ENCODE measurements at regions not wholly inside any gene's neighbourhood (a gene's known extent, or its start where the extent isn't known, plus 50 kb on each side); places are given as distances from the start of the nearest gene placed in this dataset.
"Not testable (repeated sequence)": the region's sequence is repeated elsewhere in the genome, so short reads cannot be mapped to it uniquely, and the experiment has no call there.

DNA sequence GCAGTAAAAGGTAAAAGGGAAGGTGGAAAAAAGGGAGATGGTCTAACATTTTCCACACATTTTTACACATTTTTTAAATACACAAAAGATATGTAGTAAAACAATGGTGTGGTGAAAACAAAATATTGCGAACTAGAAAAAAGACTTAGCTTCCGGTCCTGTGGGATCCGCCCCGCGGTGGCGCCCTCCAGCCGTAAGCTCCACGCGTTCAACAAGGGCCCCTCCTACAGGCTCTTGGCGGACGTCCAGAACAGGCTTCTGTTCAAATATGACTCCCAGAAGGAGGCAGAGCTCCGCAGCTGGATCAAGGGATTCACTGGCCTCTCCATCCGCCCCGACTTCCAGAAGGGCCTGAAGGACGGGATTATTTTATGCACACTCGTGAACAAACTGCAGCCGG is 134.1 kb upstream of the TEKT4 start:
- TF ChIP-seq, protein P1, sequence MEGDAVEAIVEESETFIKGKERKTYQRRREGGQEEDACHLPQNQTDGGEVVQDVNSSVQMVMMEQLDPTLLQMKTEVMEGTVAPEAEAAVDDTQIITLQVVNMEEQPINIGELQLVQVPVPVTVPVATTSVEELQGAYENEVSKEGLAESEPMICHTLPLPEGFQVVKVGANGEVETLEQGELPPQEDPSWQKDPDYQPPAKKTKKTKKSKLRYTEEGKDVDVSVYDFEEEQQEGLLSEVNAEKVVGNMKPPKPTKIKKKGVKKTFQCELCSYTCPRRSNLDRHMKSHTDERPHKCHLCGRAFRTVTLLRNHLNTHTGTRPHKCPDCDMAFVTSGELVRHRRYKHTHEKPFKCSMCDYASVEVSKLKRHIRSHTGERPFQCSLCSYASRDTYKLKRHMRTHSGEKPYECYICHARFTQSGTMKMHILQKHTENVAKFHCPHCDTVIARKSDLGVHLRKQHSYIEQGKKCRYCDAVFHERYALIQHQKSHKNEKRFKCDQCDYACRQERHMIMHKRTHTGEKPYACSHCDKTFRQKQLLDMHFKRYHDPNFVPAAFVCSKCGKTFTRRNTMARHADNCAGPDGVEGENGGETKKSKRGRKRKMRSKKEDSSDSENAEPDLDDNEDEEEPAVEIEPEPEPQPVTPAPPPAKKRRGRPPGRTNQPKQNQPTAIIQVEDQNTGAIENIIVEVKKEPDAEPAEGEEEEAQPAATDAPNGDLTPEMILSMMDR (IDR thresholded peaks at IDR 0.05) = not testable (repeated sequence)
- not testable (repeated sequence) for TF ChIP-seq POLR2A (IDR thresholded peaks at IDR 0.05)

Measured in prostate gland (tissue), 2 donors.